ENCODE measurements at regions not wholly inside any gene's neighbourhood (a gene's known extent, or its start where the extent isn't known, plus 50 kb on each side); places are given as distances from the start of the nearest gene placed in this dataset.
"Not testable (repeated sequence)": the region's sequence is repeated elsewhere in the genome, so short reads cannot be mapped to it uniquely, and the experiment has no call there.

GRCh38 chrX:130561930-130562329 is 160.1 kb downstream of the RBMX2 start:
- in situ Hi-C loops (cut with HindIII; ENCODE audit: low sequenced_read_pairs): no loop called here
- no peak for DNase-seq (ENCODE audit: low read depth)
- no peak overlapping the region for H3K4me3 ChIP-seq (ENCODE audit: low read depth, low read length)
- no peak for TF ChIP-seq CTCF (IDR thresholded peaks at IDR 0.05; ENCODE audit: low read depth, low read length, missing control alignments)

GRCh38 chrX:130563476-130563875 is 161.7 kb downstream of the RBMX2 start:
- in situ Hi-C loops (cut with HindIII; ENCODE audit: low sequenced_read_pairs): no loop called here
- no peak for TF ChIP-seq CTCF (IDR thresholded peaks at IDR 0.05; ENCODE audit: low read depth, low read length, missing control alignments)
- H3K4me3 ChIP-seq (ENCODE audit: low read depth, low read length): no peak overlapping the region
- DNase-seq (ENCODE audit: low read depth): no peak

GRCh38 chrX:130566028-130566683 is 164.4 kb downstream of the RBMX2 start:
- no peak overlapping the region for H3K4me3 ChIP-seq (ENCODE audit: low read depth, low read length)
- DNase-seq (ENCODE audit: low read depth): no peak
- no peak for TF ChIP-seq CTCF (IDR thresholded peaks at IDR 0.05; ENCODE audit: low read depth, low read length, missing control alignments)
- in situ Hi-C loops (cut with HindIII; ENCODE audit: low sequenced_read_pairs): no loop called here

GRCh38 chrX:130573030-130573429 is 171.2 kb downstream of the RBMX2 start:
- in situ Hi-C loops (cut with HindIII; ENCODE audit: low sequenced_read_pairs): not testable (repeated sequence)

More at GRCh38 chrX:130573030-130573429, 171.2 kb downstream of the RBMX2 start:
- H3K4me3 ChIP-seq (ENCODE audit: low read depth, low read length); DNase-seq (ENCODE audit: low read depth): not testable (repeated sequence)

Measured in astrocyte of the cerebellum (primary cell).